GOT3 (cell line): ENCODE measurements at regions not wholly inside any gene's neighbourhood (a gene's known extent, or its start where the extent isn't known, plus 50 kb on each side); places are given as distances from the start of the nearest gene placed in this dataset.
"Not testable (repeated sequence)": the region's sequence is repeated elsewhere in the genome, so short reads cannot be mapped to it uniquely, and the experiment has no call there.

Experiments used
- DNase-seq: peaks from one replicate; lab custom pipeline; 2025; ENCODE audit warnings: mixed read lengths; lab: John Stamatoyannopoulos, UW

- no peak for DNase-seq
Observed at GRCh38 chr3:70631716-70632307, 319.4 kb upstream of the MDFIC2 start.

DNA sequence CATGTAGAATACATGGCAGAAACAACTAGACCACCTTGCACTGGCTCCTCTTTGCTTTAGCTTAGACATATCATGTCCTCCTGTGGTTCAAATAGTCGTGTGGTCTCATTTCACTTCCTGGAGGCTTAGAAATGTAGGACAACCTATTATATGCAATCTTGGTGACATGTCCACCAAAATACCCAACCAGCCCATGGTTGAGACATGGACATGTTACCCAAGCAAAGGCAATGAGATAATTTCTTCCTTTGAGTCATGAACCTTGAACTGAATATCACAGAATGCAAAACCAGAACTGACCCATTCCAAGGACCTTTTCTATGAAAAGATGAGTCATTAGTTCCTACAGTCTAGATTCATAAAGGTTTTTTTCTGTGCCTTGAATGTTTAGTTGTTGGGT is 309.0 kb upstream of the MDFIC2 start:
- DNase-seq: no peak

DNA sequence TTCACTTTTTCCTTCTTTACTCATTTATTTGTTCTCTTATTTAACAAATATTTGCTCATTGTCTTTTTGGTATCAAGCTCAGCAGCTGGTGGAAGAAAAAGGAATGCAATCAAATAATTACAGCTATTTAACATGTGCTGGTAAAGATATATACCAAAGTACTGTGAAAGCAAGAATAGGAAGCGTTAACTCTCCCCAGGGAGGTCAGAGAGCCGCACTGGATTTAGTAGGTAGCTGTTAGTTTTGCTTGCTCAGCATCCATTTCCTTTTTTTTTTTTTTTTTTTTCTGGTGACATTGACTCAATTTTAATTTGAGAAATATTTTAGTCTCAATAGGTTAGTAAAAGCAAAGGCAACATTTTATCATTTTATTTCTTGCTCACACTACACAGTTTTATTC is 308.5 kb upstream of the MDFIC2 start:
- DNase-seq: no peak

DNA sequence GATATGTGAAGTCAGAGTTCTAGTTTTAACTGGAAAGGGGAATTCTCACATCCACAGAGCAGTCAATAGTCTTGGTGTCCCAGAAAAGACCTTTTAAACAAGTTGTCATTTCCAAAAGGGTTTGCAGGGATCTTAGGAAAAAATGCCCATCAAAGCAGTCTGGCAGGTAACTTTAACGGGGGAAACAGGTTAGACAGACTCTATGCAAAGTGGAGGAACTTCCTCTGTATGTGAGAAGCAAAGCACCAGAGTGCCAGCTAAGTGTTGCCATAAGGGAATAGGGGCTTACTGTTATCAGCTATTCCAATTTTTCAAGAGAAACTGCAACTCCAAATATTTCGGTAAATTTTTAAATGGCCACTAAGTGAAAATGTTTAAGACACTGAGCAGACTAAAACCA is 307.9 kb upstream of the MDFIC2 start:
- DNase-seq: no peak

DNA sequence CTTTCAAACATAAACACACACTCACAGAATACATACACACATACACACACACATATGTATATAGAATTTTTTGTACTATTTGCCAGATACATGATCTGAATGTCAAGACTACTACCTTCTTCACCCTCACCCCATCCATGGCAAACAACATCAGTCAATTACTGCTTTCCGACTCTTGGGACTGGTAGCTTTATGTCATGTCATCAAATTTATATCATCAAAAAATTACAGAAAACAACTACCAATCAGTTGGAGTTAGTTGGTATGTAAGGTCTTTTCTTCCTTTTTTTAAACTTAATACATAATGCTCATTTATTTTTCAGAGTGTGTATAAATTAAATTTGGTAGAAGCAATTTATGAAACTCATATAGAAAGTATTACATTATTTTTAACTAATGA is 305.7 kb upstream of the MDFIC2 start:
- DNase-seq: no peak

DNA sequence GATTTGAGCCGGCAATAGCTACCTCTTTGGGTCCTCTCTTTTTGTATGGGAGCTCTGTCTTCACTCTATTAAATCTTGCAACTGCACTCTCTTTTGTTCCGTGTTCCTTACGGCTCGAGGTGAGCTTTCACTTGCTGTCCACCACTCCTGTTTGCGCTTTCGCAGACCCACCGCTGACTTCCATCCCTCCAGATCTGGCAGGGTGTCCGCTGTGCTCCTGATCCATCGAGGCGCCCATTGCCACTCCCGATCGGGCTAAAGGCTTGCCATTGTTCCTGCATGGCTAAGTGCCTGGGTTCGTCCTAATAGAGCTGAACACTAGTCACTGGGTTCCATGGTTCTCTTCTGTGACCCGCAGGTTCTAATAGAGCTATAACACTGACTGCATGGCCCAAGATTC is 304.9 kb upstream of the MDFIC2 start:
- DNase-seq: not testable (repeated sequence)

GRCh38 chr3:70615286-70615685 is 302.8 kb upstream of the MDFIC2 start:
- DNase-seq: no peak

DNA sequence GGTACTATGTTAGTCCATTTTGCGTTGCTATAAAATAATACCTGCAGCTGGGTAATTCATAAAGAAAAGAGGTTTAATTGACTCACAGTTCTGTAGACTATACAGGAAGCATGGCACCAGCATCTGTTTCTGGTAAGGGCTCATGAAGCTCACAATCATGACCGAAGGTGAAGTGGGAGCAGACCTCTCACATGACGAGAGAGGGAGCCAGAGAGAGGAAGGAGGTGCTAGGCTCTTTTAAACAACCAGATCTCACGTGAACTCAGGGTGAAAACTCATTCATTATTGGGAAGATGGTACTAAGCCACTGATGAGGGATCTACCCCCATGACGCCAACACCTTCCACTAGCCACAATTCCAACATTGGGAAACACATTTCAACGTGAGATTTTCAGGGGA is 301.7 kb upstream of the MDFIC2 start:
- DNase-seq: no peak

- no peak for DNase-seq
Observed at GRCh38 chr3:70612920-70613319, 300.5 kb upstream of the MDFIC2 start.

DNA sequence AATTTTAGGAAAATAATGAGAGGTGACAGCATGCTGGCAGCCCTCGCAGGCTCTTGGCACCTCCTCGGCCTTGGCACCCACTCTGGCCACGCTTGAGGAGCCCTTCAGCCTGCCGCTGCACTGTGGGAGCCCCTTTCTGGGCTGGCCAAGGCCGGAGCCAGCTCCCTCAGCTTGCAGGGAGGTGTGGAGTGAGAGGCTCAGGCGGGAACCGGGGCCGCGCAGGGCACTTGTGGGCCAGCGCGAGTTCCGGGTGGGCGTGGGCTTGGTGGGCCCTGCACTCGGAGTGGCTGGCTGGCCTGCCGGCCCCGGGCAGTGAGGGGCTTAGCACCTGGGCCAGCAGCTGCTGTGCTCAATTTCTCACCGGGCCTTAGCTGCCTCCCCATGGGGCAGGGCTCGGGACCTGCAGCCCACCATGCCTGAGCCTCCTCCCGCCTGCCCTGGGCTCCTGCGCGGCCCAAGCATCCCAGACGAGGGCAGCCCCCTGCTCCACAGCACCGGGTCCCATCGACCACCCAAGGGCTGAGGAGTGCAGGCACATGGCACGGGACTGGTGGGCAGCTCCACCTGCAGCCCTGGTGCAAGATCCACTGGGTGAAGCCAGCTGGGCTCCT is 299.3 kb upstream of the MDFIC2 start:
- DNase-seq: not testable (repeated sequence)

DNA sequence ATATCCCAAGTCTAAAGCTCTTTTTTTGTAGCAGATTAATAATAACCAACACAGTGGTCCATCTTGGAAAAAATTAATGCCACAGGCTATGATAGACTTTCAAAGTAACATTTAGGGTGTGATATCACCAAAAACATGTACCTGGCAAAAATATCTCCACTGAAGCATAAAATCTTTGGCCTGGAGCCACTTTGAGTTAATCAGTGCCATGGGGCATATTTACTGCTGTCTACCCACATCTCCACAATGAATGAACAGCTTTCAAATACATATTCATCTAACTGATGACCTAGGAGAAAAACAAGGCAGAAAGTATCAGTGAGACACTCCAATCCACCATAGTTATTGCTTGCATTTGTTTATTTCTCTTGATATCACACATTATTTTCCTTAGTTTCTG is 296.0 kb upstream of the MDFIC2 start:
- DNase-seq: no peak

DNA sequence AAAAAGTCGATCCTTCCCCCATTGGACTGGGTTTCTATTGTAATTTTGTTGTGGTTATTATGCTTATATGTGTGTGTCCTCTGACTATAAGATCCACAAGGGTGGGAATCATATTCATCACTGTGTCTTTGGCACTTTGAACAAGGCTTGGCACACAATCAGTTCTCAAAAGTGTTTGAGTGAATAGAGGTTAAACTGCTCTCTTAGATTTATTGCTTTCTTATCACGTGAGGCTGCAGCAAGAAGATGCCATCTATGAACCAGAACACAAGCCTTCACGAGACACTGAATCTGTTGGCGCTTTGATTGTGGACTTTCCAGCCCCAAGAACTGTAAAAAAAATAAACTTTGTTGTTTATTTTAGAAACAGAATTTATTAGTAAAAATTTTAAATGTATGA is 295.0 kb upstream of the MDFIC2 start:
- DNase-seq: no peak

DNA sequence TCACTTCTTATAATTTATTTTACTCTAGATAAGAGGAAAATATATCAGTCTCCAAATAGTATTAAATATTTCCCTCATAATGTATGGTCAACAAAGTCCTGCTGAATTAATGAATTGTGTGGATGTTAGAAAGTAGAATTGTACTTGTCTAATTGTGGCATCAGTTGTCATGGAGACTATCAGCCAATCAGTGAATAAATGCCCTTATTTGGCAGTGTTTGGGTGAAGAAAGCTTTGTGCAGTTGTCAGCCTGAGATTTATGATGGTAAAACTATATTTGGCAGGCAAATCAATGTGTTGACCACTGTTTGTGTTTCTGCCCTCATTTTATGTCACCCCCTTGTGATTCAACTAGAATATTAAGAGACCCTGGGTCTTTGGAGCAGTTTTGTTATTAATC is 293.6 kb upstream of the MDFIC2 start:
- DNase-seq: no peak

DNA sequence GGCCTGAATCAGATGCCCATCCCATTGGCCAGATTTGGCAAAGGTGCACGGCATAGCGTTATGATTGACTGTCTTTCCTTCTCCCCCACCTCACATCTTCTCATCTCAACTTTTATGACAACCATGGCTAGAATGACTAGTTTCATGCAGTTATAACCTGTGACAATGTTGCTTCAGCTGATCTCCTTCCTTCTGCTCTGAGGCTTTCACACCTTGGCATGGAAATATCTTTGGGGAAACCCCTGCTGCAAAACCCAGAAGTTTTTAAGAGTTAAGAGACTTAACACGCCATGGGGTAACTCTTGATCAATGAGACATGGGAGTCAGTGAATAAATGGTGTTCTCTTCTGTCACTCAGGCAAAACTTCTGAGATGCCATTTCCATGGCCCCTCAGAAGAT is 290.7 kb upstream of the MDFIC2 start:
- no peak for DNase-seq

GRCh38 chr3:70597312-70597711 is 284.9 kb upstream of the MDFIC2 start:
- no peak for DNase-seq

DNA sequence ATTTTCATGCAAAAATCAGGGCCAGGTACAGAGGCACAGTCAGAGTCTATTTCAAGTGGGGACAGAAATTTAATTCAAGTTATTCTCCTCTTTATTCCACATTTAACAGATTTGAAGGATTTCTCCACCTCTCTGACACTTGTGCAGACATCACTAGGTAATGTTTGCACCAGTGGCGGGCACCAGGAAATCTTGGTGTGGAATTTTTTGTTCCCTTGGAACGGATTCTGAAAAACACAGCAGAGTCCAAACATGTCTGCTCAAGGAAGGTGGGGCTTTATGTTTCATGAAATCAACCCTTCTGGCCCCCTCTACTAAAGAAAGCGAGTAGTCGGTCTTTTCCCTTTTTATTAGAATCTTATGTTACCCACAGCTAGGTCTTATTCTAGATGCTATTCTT is 271.2 kb upstream of the MDFIC2 start:
- no peak for DNase-seq

GRCh38 chr3:70582803-70583202 is 270.4 kb upstream of the MDFIC2 start:
- no peak for DNase-seq

DNA sequence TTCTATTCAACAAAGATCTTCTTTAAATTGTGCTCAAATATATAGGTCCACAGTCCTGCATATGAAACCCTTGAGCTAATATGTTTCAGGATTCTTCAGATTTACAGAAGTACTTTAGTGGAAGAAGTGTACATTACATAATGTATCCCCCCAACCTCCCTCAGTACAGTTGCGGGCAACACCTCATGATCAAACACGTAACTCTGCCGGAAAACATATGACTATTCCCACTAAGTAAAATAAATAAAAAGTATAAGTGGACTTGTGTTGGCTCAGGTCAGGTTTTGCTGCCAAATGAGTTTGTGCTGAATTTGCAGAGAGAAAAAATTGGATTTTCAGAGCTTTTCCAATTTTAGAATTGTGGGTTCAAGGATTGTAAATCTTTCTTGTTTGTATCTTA is 267.6 kb upstream of the MDFIC2 start:
- DNase-seq: no peak

DNA sequence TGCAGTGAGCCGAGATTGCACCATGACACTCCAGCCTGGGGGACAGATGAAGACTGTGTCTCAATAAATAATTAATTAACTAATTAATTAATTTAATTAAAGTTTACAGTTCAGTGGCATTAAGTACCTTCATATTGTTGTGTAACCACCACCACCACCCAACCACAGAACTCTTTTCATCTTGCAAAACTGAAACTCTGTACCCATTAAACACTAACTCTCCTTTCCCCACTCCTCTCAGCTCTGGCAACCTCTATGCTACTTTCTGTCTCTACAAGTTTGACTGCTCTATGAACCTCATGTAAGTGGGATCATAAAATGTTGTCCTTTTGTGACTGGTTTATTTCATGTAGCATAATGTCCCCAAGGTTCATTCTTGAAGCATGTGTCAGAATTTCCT is 259.3 kb upstream of the MDFIC2 start:
- DNase-seq: no peak

DNA sequence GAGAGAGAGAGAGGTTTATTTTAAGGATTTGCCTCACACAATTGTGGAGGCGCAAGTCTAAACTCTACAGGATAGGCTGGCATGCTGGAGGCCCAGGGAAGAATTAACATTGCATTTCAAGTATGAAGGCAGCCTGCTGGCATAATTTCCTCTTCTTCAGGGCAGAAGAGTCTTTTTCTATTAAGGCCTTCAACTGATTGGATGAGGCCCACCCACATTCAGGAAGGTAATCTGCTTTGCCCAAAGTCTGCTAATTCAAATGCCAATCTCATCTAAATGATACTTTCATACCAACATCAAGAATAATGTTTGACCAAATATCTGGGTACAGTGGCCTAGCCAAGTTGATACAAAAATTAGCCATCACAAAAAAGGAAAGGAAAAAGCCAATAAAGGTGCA is 258.1 kb upstream of the MDFIC2 start:
- DNase-seq: no peak

DNA sequence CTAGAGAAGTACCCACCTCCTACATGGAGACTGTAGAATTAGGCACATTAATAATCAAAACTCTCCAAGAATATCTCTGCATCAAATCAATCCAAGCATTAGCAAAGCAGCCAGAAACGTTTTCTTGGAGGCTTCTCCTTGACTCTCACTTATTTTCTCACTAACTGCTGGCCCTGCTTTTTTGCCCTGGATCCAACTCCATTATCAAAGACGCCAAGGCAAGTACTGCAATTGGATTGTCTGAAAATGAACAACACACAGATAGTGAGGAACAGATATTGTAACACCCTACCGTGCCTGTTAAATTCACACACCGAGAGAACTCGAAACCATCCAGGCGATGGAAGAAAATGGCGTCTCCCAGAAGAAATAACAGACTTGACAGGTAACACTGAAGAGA is 256.2 kb upstream of the MDFIC2 start:
- DNase-seq: no peak

- DNase-seq: no peak
Observed at GRCh38 chr3:70565861-70566260, 253.4 kb upstream of the MDFIC2 start.

- DNase-seq: no peak
Observed at GRCh38 chr3:70564552-70564951, 252.1 kb upstream of the MDFIC2 start.

- DNase-seq: no peak
Observed at GRCh38 chr3:70561796-70562195, 249.4 kb upstream of the MDFIC2 start.
